Panc1 (cell line): ENCODE measurements at regions not wholly inside any gene's neighbourhood (a gene's known extent, or its start where the extent isn't known, plus 50 kb on each side); places are given as distances from the start of the nearest gene placed in this dataset.

Experiments
- ATAC-seq: fragments of 200-7000 bp; cut with Tn5 transposase; 2 replicates; pipeline ENCODE4 v1.9.1; 2020; ENCODE audit warnings: mild to moderate bottlenecking, moderate library complexity
- BruUV-seq: library from RNA; stranded (reverse); fragments of 400-500 nt; replicated peaks from 2 replicates; lab custom pipeline; 2021; lab: Mats Ljungman, UMichigan
- CTCF ChIA-PET: fragments of 300-600 bp; sonication (Branson Sonifier 250); formaldehyde crosslinking; loops from one replicate; lab custom pipeline; 2022; ENCODE audit warnings: antibody characterized with exemption; lab: Charles Lee
- POLR2A ChIA-PET: fragments of 300-600 bp; sonication (Branson Sonifier 250); formaldehyde crosslinking; loops from one replicate; lab custom pipeline; 2022; ENCODE audit warnings: antibody characterized with exemption; lab: Charles Lee
- DNase-seq: peaks from one replicate; pipeline ENCODE4 v3.0.0-alpha.2; 2010; ENCODE audit warnings: low read depth, low spot score
- H3K27ac ChIP-seq: 2 replicates; pipeline ENCODE4 v1.5.1; 2011; ENCODE audit warnings: mild to moderate bottlenecking, low read length, inconsistent platforms
- H3K27me3 ChIP-seq: fragments of 200-500 bp; sonication (Bioruptor generic); 2 replicates; pipeline ENCODE4 v1.6.0; 2014; ENCODE audit warnings: low read length, inconsistent platforms; ENCODE audit not compliant: control insufficient read depth, insufficient read depth
- H3K36me3 ChIP-seq: fragments of 200-500 bp; sonication (Bioruptor generic); 2 replicates; pipeline ENCODE4 v1.5.1; 2014; ENCODE audit warnings: inconsistent platforms, mild to moderate bottlenecking, low read length, moderate library complexity; ENCODE audit not compliant: control insufficient read depth, insufficient read depth
- H3K4me1 ChIP-seq: 2 replicates; pipeline ENCODE4 v1.5.1; 2011; ENCODE audit warnings: inconsistent platforms, mild to moderate bottlenecking, low read length, moderate library complexity; ENCODE audit not compliant: control insufficient read depth, insufficient read depth
- H3K4me3 ChIP-seq, 2 experiments: 2 replicates each; pipeline ENCODE4 v1.5.1; 2011 to 2012; ENCODE audit warnings: low read depth in 2 of 2, low read length in 2 of 2, mild to moderate bottlenecking in 2 of 2, inconsistent platforms in 1 of 2, moderate library complexity in 1 of 2
- H3K9me3 ChIP-seq: fragments of 200-500 bp; sonication (Bioruptor generic); 2 replicates; pipeline ENCODE4 v1.5.1; 2014; ENCODE audit warnings: low read depth, mild to moderate bottlenecking, inconsistent platforms, low read length, moderate library complexity; ENCODE audit not compliant: control insufficient read depth, insufficient read depth
- CTCF ChIP-seq: fragments of 450-650 bp; IDR thresholded peaks from 2 replicates; pipeline ENCODE4 v1.5.1; 2017; ENCODE audit warnings: mild to moderate bottlenecking
- POLR2AphosphoS5 ChIP-seq: IDR thresholded peaks from 2 replicates; pipeline ENCODE4 v1.6.1; 2012; ENCODE audit warnings: mild to moderate bottlenecking, low read depth, low read length, moderate library complexity
- REST ChIP-seq, 2 experiments: IDR thresholded peaks; 2 replicates each; pipeline ENCODE4 v1.6.1; 2011 to 2012; ENCODE audit warnings: low read depth in 2 of 2, control low read depth in 1 of 2, low read length in 1 of 2, mild to moderate bottlenecking in 1 of 2, moderate library complexity in 1 of 2; ENCODE audit not compliant: insufficient read depth in 1 of 2
- SIN3A ChIP-seq: IDR thresholded peaks from 2 replicates; pipeline ENCODE4 v1.6.1; 2012; ENCODE audit warnings: low read depth, mild to moderate bottlenecking, low read length, moderate library complexity, borderline replicate concordance; ENCODE audit not compliant: insufficient read depth
- TCF7L2 ChIP-seq: IDR thresholded peaks from 2 replicates; pipeline ENCODE4 v1.6.1; 2011; ENCODE audit warnings: mild to moderate bottlenecking, low read depth, low read length, inconsistent platforms
- in situ Hi-C: cut with HindIII; loops from 2 replicates; pipeline ENCODE4 v1.10.0; 2016; ENCODE audit warnings: low sequenced_read_pairs, low pct_unique_long_range_greater_than_20kb
- intact Hi-C: fragments of 100-400 bp; cut with micrococcal nuclease; formaldehyde crosslinking; loops from one replicate; pipeline ENCODE4 v1.10.0; 2022; ENCODE audit not compliant: unreplicated experiment

GRCh38 chr3:13149330-13150108 is 76.3 kb upstream of the IQSEC1 start:
- ChIA-PET CTCF (no interaction called here), POLR2A (no interaction called here)
- intact Hi-C loops = no loop called here
- H3K9me3 ChIP-seq = no peaks in the 10 kb centered on the region
- H3K27ac ChIP-seq = no peak overlapping the region
- in situ Hi-C loops = no loop called here
- no peak for ATAC-seq
- no peaks in the 10 kb centered on the region for H3K36me3 ChIP-seq
- BruUV-seq = no TSS peak
- no peaks in the 10 kb centered on the region for H3K27me3 ChIP-seq
- DNase-seq = no peak
- no peaks in the 10 kb centered on the region for H3K4me1 ChIP-seq
- TF ChIP-seq POLR2AphosphoS5 (no peak), REST (IDR thresholded peaks at IDR 0.05; ENCODE audit: insufficient read depth in 1 of 2, low read depth in 2 of 2, low read length in 1 of 2) (no peak), SIN3A (no peak), CTCF (no peak), TCF7L2 (no peak)
- H3K4me3 ChIP-seq = no peak overlapping the region

- Histone ChIP-seq H3K4me3 (no peak overlapping the region), H3K9me3 (no peaks in the 10 kb centered on the region), H3K27ac (no peak overlapping the region), H3K27me3 (no peaks in the 10 kb centered on the region), H3K4me1 (no peaks in the 10 kb centered on the region), H3K36me3 (no peaks in the 10 kb centered on the region)
- ATAC-seq (no peak; the same call in 1 of the 2 replicates), DNase-seq (no peak)
- BruUV-seq = no TSS peak
- POLR2A ChIA-PET = interaction anchor here (0.6 kb wide), 1 partner anchor 23 kb away, joined by 5 read pairs; no protein-coding TSS in a partner anchor
- CTCF ChIA-PET = no interaction called here
- TF ChIP-seq REST (IDR thresholded peaks at IDR 0.05; ENCODE audit: insufficient read depth in 1 of 2, low read depth in 2 of 2, low read length in 1 of 2) (no peak), CTCF (no peak), POLR2AphosphoS5 (no peak), SIN3A (no peak), TCF7L2 (no peak)
- in situ Hi-C loops (no loop called here), intact Hi-C loops (no loop called here)
These were observed 75.5 kb upstream of the IQSEC1 start for GRCh38 chr3:13148561-13149329.
